DMS114 treated with DMSO at 0.1 percent for 48 hours (cell line): ENCODE measurements at regions not wholly inside any gene's neighbourhood (a gene's known extent, or its start where the extent isn't known, plus 50 kb on each side); places are given as distances from the start of the nearest gene placed in this dataset.

Experiments
- DNase-seq: peaks from one replicate; lab custom pipeline; 2025; ENCODE audit not compliant: unreplicated experiment; lab: John Stamatoyannopoulos, UW

- no peak for DNase-seq
Measured at GRCh38 chr12:17550011-17550410, 540.0 kb downstream of the RERGL start.

- DNase-seq, result no peak
Measured at GRCh38 chr12:17540921-17541320, 549.1 kb downstream of the RERGL start.

DNA sequence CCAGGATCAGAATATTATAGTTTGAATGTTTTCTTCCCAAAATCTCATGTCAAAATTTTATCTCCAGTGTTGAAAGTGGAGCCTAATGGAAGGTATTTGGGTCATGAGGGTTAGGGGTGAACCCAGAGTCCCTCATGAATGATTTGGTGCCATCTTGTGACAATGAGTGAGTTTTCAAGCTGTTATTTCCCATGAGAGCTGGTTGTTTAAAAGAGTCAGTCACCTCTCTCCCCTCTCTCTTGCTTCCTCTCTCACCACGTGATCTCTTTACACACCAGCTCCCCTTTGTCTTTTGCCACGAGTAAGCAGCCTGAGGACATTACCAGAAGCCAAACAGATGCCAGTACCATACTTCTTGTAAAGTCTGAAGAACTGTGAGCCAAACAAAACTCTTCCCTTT, 561.6 kb downstream of the RERGL start:
- DNase-seq, result no peak

GRCh38 chr12:17527021-17527420, 563.0 kb downstream of the RERGL start:
- DNase-seq, result no peak

GRCh38 chr12:17511369-17511768, 578.6 kb downstream of the RERGL start:
- no peak for DNase-seq

- DNase-seq, result no peak
Measured at GRCh38 chr12:17507336-17507735, 582.7 kb downstream of the RERGL start.

GRCh38 chr12:17503742-17504141, 586.3 kb downstream of the RERGL start:
- DNase-seq, result no peak

GRCh38 chr12:17489452-17489851, 600.5 kb downstream of the RERGL start:
- DNase-seq, result no peak

- no peak for DNase-seq
Measured at GRCh38 chr12:17478908-17479673, 610.9 kb downstream of the RERGL start.

DNA sequence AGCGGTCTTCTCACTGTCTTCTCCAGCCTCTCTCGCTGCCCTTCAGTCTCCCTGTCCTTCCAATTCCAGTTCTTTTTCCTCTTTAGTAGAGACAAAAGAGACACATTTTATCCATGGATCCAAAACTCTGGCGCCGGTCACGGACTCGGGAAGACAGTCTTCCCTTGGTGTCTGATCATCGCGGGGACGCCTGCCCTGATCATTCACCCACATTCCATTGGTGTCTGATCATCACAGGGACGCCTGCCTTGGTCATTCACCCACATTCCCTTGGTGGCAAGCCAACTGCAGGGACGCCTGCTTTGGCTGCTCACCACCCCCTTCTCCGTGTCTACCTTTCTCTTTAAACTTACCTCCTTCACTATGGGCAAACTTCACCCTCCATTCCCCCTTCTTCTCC, 619.5 kb downstream of the RERGL start:
- DNase-seq, result no peak

DNA sequence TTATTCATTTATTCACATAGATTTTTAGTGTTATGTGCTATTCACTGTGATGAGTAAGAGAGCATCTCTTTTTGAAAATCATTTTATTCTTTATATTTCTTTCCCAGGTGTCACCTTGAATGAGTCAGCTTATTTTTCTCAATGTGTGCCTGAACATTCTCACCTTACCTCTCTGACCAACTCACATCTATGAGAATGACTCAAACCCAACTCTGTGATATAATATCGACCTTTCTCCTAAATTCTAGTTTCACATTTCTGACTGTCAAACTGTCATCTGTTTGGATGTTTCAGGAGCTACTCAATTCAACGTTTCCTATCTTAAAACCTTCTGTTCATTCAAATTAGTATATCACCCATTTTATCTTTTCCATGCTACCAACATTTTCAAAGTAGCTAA, 630.8 kb downstream of the RERGL start:
- no peak for DNase-seq

DNA sequence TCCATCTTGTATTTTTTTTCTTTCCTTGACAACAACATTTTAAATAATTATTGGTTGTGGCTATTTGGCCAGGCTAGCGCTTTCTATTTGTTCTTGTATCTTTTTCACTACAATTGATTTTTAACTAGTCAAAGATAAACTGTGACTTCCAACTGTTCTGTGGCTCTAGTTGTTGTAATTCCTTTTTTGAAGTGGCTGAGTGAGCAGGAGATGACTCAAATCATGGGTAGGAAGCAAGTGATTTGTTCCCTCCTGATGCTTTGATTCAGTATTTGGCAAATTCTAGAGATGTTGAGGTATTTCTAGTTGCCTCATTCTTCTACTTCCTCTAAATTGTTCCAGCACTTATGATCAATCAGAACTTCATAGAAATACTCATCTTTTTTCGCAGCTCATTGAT, 633.5 kb downstream of the RERGL start:
- no peak for DNase-seq

DNA sequence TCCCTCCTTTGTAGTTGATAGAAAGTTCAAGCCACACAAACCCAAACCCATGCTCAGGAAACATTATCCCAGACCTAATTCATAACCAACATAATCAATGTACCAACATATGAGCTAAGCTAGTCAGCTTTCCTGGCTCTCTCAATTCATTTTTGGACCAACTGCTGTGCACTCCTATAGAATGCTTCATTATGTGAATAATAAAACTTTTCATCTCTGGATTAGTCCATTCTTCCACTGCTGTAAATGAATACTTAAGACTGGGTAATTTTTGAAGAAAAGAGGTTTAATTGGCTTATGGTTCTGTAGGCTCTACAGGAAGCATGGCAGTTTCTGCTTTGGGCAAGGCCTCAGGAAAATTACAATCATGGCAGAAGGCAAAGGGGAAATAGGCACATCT, 651.9 kb downstream of the RERGL start:
- DNase-seq, result no peak

GRCh38 chr12:17416748-17417147, 673.2 kb downstream of the RERGL start:
- DNase-seq, result no peak

- no peak for DNase-seq
Measured at GRCh38 chr12:17414596-17414995, 675.4 kb downstream of the RERGL start.

DNA sequence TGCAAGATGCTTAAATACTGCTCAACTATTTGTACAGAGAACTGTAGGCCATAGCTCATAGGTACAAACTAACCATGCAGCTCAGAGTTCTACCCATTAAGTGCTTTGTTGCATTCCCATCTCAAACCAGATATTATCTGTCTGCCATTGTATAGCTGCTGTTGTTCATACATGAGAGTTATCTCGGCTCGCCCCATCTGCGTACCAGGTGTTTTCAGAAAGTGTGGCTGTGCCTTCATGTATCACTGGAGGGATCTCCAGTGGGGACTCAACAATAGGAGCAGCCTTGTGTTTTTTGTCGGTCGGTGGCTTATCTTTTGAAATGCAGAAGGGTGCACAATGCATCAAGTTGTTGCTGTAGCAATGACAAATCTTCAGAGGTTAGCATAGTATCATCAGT, 678.3 kb downstream of the RERGL start:
- no peak for DNase-seq

GRCh38 chr12:17388679-17389078, 701.3 kb downstream of the RERGL start:
- no peak for DNase-seq

GRCh38 chr12:17383321-17383720, 706.7 kb downstream of the RERGL start:
- no peak for DNase-seq

DNA sequence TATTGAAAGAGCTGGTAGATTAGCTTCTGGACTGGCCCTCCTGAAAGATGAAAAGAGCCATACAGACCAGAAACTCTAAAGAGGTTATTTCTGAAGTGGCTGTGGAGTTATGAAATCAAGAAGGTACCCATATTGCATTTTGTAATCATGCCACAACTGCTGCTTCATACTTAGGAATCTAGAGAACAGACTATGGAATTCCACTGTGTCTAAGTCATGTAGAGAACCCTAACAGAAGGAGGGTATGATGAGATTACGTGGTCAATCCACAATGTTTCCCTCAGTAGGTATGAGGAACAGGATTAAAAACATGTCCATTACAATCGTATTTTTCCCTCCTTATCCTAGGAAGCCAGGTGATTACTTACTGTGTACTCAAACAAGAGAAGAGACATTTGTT, 708.8 kb downstream of the RERGL start:
- no peak for DNase-seq

DNA sequence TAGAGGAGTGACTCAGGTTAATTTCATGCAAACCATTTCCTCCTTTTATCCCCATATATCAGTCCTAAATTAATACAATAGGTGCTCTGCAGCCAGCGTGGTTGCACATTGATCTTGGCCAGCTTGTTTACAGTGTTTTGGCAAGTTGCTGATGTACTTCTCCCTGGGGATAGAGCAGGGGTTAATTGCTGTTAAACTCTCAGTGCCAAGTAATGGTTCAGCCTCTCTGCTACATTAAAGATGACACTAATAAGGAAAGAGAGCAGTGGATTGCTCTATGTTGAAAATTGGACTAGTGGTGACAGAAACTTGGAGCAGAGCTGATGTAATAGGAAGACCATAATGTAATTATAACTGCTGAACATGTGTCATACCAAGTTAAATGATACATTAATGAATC, 717.5 kb downstream of the RERGL start:
- DNase-seq, result no peak

- no peak for DNase-seq
Measured at GRCh38 chr12:17371491-17372215, 718.3 kb downstream of the RERGL start.

DNA sequence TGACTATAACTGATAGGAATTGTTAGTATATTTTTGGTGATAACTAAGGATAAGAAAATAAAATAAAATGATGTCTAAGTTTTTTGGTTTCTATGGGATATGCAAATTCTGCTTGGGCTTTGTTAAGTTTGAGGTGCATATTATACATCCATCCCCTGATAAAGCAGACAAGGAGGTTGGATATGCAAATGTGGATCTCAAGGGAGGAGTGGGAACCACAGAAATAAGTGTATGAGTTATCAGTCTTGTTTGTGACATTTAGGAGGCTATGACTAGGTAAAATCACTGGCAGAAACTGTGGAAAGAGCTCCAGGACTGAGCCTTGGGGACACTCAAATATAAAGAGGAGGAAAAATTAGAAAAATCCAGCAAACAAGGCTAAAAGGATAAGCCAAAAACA, 719.4 kb downstream of the RERGL start:
- DNase-seq, result no peak

DNA sequence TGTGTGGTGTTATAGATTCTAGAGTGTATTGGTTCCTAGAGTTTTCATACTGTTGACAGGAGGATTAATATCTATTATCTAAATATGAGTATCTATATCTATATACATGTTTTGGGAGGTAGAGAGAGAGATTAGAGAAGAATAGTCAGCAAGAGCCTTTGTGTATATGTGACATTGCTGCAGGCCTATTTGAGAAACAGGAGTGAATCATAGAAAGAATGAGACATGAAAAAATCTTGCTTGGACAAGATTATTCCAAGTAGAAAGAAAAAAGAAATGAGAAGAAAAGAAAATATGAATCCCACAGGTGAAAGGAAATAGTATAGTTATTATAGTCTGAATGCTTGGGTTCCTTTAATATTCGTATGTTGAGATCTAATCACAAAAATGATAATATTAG, 720.4 kb downstream of the RERGL start:
- no peak for DNase-seq
